IMR-90 (cell line): ENCODE measurements at regions not wholly inside any gene's neighbourhood (a gene's known extent, or its start where the extent isn't known, plus 50 kb on each side); places are given as distances from the start of the nearest gene placed in this dataset.
"Not testable (repeated sequence)": the region's sequence is repeated elsewhere in the genome, so short reads cannot be mapped to it uniquely, and the experiment has no call there.

Source experiments
- ATAC-seq: fragments of 200-7000 bp; cut with Tn5 transposase; 2 replicates; pipeline ENCODE4 v1.9.1; 2020; ENCODE audit warnings: low read depth, mild to moderate bottlenecking, moderate library complexity
- BruUV-seq: library from RNA; stranded (reverse); fragments of 400-500 nt; replicated peaks from 2 replicates; lab custom pipeline; 2021; lab: Mats Ljungman, UMichigan
- CTCF ChIA-PET: fragments of 300-600 bp; formaldehyde crosslinking; extraction: SDS; loops from one replicate; lab custom pipeline; 2021; ENCODE audit warnings: antibody characterized with exemption; lab: Yijun Ruan, JAX
- POLR2A ChIA-PET: fragments of 300-600 bp; sonication (Branson Sonifier 250); formaldehyde crosslinking; loops from one replicate; lab custom pipeline; 2022; ENCODE audit warnings: antibody characterized with exemption; ENCODE audit not compliant: unreplicated experiment; lab: Charles Lee
- DNase-seq: peaks from one replicate; pipeline ENCODE4 v3.0.0; 2013
- H2AFZ ChIP-seq: replicated peaks from 2 replicates; pipeline ENCODE3; 2013; ENCODE audit warnings: low read length, mild to moderate bottlenecking; ENCODE audit not compliant: poor library complexity
- H2AK5ac ChIP-seq: 2 replicates; pipeline ENCODE4 v1.6.1; 2013; ENCODE audit warnings: low read depth, low read length, inconsistent platforms
- H2AK9ac ChIP-seq: replicated peaks from 2 replicates; pipeline ENCODE3; 2013; ENCODE audit warnings: mild to moderate bottlenecking, low read depth, low read length, moderate library complexity; ENCODE audit not compliant: poor library complexity
- H2BK120ac ChIP-seq: 2 replicates; pipeline ENCODE4 v1.6.1; 2013; ENCODE audit warnings: low read depth, low read length, inconsistent platforms
- H2BK15ac ChIP-seq: 3 replicates; pipeline ENCODE4 v1.6.1; 2013; ENCODE audit warnings: low read depth, low read length, inconsistent platforms
- H2BK20ac ChIP-seq: 2 replicates; pipeline ENCODE4 v1.6.1; 2013; ENCODE audit warnings: low read depth, mild to moderate bottlenecking, inconsistent platforms, low read length, moderate library complexity
- H2BK5ac ChIP-seq: 2 replicates; pipeline ENCODE4 v1.6.1; 2013; ENCODE audit warnings: mild to moderate bottlenecking, low read depth, low read length, inconsistent platforms; ENCODE audit not compliant: poor library complexity, severe bottlenecking
- H3K14ac ChIP-seq: replicated peaks from 2 replicates; pipeline ENCODE4 v1.6.1; 2013; ENCODE audit warnings: low read depth, low read length, inconsistent platforms
- H3K18ac ChIP-seq: 2 replicates; pipeline ENCODE4 v1.6.1; 2013; ENCODE audit warnings: low read depth, low read length, control low read depth
- H3K23ac ChIP-seq: 2 replicates; pipeline ENCODE4 v1.6.1; 2013; ENCODE audit warnings: low read depth, low read length, inconsistent platforms
- H3K27ac ChIP-seq: 2 replicates; pipeline ENCODE4 v1.5.1; 2013; ENCODE audit warnings: mild to moderate bottlenecking, control low read depth, low read length; ENCODE audit not compliant: insufficient read depth
- H3K27me3 ChIP-seq: 2 replicates; pipeline ENCODE4 v1.6.1; 2013; ENCODE audit warnings: low read length; ENCODE audit not compliant: control insufficient read depth, insufficient read depth
- H3K36me3 ChIP-seq: 2 replicates; pipeline ENCODE4 v1.6.1; 2013; ENCODE audit warnings: low read length, mixed read lengths; ENCODE audit not compliant: control insufficient read depth, insufficient read depth
- H3K4ac ChIP-seq: 2 replicates; pipeline ENCODE4 v1.6.1; 2013; ENCODE audit warnings: low read depth, low read length, inconsistent platforms
- H3K4me1 ChIP-seq: 2 replicates; pipeline ENCODE4 v1.6.1; 2013; ENCODE audit warnings: low read length, mixed read lengths; ENCODE audit not compliant: control insufficient read depth, insufficient read depth
- H3K4me2 ChIP-seq: 2 replicates; pipeline ENCODE4 v1.6.1; 2013; ENCODE audit warnings: low read depth, mild to moderate bottlenecking, control low read depth, low read length, moderate library complexity
- H3K4me3 ChIP-seq: 2 replicates; pipeline ENCODE4 v1.5.1; 2013; ENCODE audit warnings: low read depth, mild to moderate bottlenecking, control low read depth, low read length, moderate library complexity; ENCODE audit not compliant: insufficient read depth
- H3K56ac ChIP-seq: 2 replicates; pipeline ENCODE4 v1.6.1; 2013; ENCODE audit warnings: low read length, inconsistent platforms; ENCODE audit not compliant: insufficient read depth; ENCODE audit errors: extremely low read depth
- H3K79me1 ChIP-seq, 2 experiments: 2 replicates each; pipeline ENCODE4 v1.6.1; 2013; ENCODE audit warnings: low read length in 2 of 2, inconsistent platforms in 1 of 2, low read depth in 1 of 2
- H3K9ac ChIP-seq: 2 replicates; pipeline ENCODE4 v1.6.1; 2013; ENCODE audit warnings: low read depth, low read length, control low read depth
- H3K9me1 ChIP-seq: 2 replicates; pipeline ENCODE4 v1.6.1; 2013; ENCODE audit warnings: low read length, inconsistent platforms; ENCODE audit not compliant: insufficient read depth
- H3K9me3 ChIP-seq: 2 replicates; pipeline ENCODE4 v1.6.1; 2013; ENCODE audit warnings: low read length; ENCODE audit not compliant: control insufficient read depth, insufficient read depth
- H4K20me1 ChIP-seq: 2 replicates; pipeline ENCODE4 v1.6.1; 2013; ENCODE audit warnings: low read length, inconsistent platforms; ENCODE audit not compliant: insufficient read depth
- H4K5ac ChIP-seq: 2 replicates; pipeline ENCODE4 v1.6.1; 2013; ENCODE audit warnings: mild to moderate bottlenecking, low read depth, low read length, control low read depth
- H4K8ac ChIP-seq, 2 experiments: 2 replicates each; pipeline ENCODE4 v1.6.1; 2013; ENCODE audit warnings: low read depth in 2 of 2, low read length in 2 of 2, control low read depth in 1 of 2, inconsistent platforms in 1 of 2
- H4K91ac ChIP-seq: 2 replicates; pipeline ENCODE4 v1.6.1; 2013; ENCODE audit warnings: low read depth, low read length, inconsistent platforms; ENCODE audit not compliant: insufficient read depth
- MAZ ChIP-seq: IDR thresholded peaks from 2 replicates; pipeline ENCODE4 v1.6.1; 2012; ENCODE audit warnings: low read depth, mild to moderate bottlenecking, low read length, improper control_type of control experiment, moderate library complexity, borderline replicate concordance
- RAD21 ChIP-seq: IDR thresholded peaks from 2 replicates; pipeline ENCODE4 v1.6.1; 2012; ENCODE audit warnings: low read length, improper control_type of control experiment
- SMC3 ChIP-seq: fragments of 150-350 bp; IDR thresholded peaks from 2 replicates; pipeline ENCODE4 v1.6.1; 2016; ENCODE audit warnings: low read depth, mild to moderate bottlenecking, antibody characterized with exemption, low read length, moderate library complexity
- WGBS, 2 experiments: methylation state at CpG; one replicate each; pipeline versions ENCODE4 v1.1.5 to v1.1.7; 2013; ENCODE audit warnings: missing lambda C conversion rate in 2 of 2; ENCODE audit not compliant: insufficient read length in 1 of 2; ENCODE audit errors: extremely low coverage in 2 of 2; 5-methylcytosine and 5-hydroxymethylcytosine counted together
- dilution Hi-C: fragments of 300-500 bp; cut with HindIII; formaldehyde crosslinking; loops from one replicate; pipeline ENCODE4 v1.14.3; 2018; ENCODE audit warnings: low sequenced_read_pairs; ENCODE audit not compliant: unreplicated experiment
- in situ Hi-C: fragments of 300-500 bp; cut with MboI; formaldehyde crosslinking; loops from 3 replicates; pipeline ENCODE4 v1.14.3; 2019; ENCODE audit warnings: low sequenced_read_pairs, inconsistent platforms, mixed read lengths
- intact Hi-C: fragments of 100-400 bp; cut with micrococcal nuclease; formaldehyde crosslinking; loops from 2 replicates; pipeline ENCODE4 v1.10.0; 2022
- TF ChIP-seq, protein P1 (sequence below): conservative IDR thresholded peaks from 2 replicates; pipeline ENCODE4 v1.5.1; 2012; ENCODE audit warnings: mild to moderate bottlenecking, low read depth, low read length, improper control_type of control experiment

DNA sequence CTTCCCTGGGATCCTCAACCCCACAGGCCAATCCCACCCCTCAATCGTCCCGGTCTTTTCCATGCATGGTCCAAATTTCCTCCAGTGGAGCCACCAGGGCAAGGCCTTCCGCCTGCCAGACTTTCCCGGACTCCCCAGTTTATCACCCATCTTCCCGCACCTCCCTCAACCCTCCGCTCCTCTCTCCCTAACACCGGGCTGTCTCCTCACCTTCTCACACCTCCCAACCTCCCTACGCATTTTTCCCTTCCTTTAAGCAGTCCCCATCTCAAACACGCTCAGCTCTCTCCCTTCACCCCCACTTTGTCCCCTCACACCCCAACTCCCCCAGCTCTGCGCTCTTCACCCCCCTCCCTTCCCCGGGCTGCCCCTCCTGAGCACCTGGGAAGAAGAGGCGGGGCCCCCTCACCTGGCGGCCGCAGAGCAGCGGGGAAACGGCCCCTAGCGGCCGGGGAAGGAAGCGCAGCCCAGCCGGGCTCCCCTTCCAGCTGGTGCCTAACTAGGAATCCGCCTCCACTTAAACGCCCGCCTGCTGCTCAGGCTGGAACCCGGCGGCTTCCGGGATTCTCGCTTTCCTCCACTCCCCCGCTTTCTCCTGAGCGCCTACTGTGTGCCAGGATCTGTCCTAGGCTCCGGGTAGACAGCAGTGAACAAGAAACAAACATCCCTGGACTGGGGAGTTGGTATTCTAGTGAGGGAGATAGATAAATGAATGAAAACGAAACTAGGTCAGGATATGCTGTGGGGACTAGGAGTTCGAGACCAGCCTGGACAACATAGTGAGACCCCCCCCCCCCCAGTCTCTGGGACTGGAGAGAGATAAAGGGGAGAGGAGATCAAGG is 126.7 kb downstream of the CRLF3 start:
- intact Hi-C loops = loop anchor here (10.0 kb wide), 1 partner anchor 93 kb away; no protein-coding TSS in a partner anchor
- CTCF ChIA-PET = interaction anchor here (0.6 to 0.7 kb wide), 2 partner anchors 16 to 1791 kb away, joined by 3 to 4 read pairs; no protein-coding TSS in a partner anchor
- DNase-seq = peak; percentile 43

More for the DNA sequence above, 126.7 kb downstream of the CRLF3 start:
- H3K23ac ChIP-seq, H3K4me1 ChIP-seq, H2AK5ac ChIP-seq, H3K9me3 ChIP-seq, H3K27ac ChIP-seq, H2AK9ac ChIP-seq, H3K36me3 ChIP-seq, H2BK120ac ChIP-seq, H3K79me1 ChIP-seq, H4K5ac ChIP-seq, dilution Hi-C loops, in situ Hi-C loops, H3K9me1 ChIP-seq, H2AFZ ChIP-seq, BruUV-seq, H2BK5ac ChIP-seq, H3K18ac ChIP-seq, H2BK20ac ChIP-seq, H3K56ac ChIP-seq, H4K91ac ChIP-seq: not testable (repeated sequence)
- H3K27me3 ChIP-seq = peaks cover 17% of the 10 kb centered on the region
- H3K4me2 ChIP-seq = peak overlapping the region; percentile 69
- peak overlapping the region; percentile 60; the same call in 1 of the 2 replicates for H3K9ac ChIP-seq
- peaks cover 12% of the 10 kb centered on the region for H4K20me1 ChIP-seq
- H4K8ac ChIP-seq = 0 out of 4 replicates have a peak overlapping the region, but pooled peaks of 1 of the 2 experiments have one; percentile 81
- WGBS, 2 experiments = 7% methylated on average over 3 of the region's 32 CpGs; no CpG with 5 or more reads in 1 of the 2 experiments
- 0 out of 2 replicates have a peak overlapping the region, but pooled peaks have one; percentile 22 for H3K4ac ChIP-seq
- POLR2A ChIA-PET = interaction anchor here (0.6 kb wide), 1 partner anchor 220 kb away, joined by 3 read pairs; no protein-coding TSS in a partner anchor
- peak; percentile 83 for ATAC-seq
- TF ChIP-seq RAD21 = peak; percentile 49
- TF ChIP-seq SMC3 = peak; percentile 27; the same call in 1 of the 2 replicates
- TF ChIP-seq, protein P1, sequence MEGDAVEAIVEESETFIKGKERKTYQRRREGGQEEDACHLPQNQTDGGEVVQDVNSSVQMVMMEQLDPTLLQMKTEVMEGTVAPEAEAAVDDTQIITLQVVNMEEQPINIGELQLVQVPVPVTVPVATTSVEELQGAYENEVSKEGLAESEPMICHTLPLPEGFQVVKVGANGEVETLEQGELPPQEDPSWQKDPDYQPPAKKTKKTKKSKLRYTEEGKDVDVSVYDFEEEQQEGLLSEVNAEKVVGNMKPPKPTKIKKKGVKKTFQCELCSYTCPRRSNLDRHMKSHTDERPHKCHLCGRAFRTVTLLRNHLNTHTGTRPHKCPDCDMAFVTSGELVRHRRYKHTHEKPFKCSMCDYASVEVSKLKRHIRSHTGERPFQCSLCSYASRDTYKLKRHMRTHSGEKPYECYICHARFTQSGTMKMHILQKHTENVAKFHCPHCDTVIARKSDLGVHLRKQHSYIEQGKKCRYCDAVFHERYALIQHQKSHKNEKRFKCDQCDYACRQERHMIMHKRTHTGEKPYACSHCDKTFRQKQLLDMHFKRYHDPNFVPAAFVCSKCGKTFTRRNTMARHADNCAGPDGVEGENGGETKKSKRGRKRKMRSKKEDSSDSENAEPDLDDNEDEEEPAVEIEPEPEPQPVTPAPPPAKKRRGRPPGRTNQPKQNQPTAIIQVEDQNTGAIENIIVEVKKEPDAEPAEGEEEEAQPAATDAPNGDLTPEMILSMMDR = peak; percentile 60
- 0 out of 2 replicates have a peak, but pooled peaks have one; percentile 35 for TF ChIP-seq MAZ
- H3K4me3 ChIP-seq = peak overlapping the region; percentile 61
- H3K14ac ChIP-seq = peak overlapping the region; percentile 58; the same call in 1 of the 2 replicates
- H2BK15ac ChIP-seq = peak overlapping the region; percentile 36; the same call in 1 of the 3 replicates
